Kidney epithelial cell (primary cell): ENCODE measurements at regions not wholly inside any gene's neighbourhood (a gene's known extent, or its start where the extent isn't known, plus 50 kb on each side); places are given as distances from the start of the nearest gene placed in this dataset.

ENCODE experiments used
- DNase-seq: peaks from one replicate; pipeline ENCODE4 v3.0.0-alpha.2; 2010; ENCODE audit warnings: low read depth
- H3K27me3 ChIP-seq: 2 replicates; pipeline ENCODE4 v1.6.0; 2011; ENCODE audit warnings: low read length; ENCODE audit not compliant: control insufficient read depth, insufficient read depth
- H3K36me3 ChIP-seq: 2 replicates; pipeline ENCODE4 v1.5.1; 2011; ENCODE audit warnings: low read length; ENCODE audit not compliant: control insufficient read depth, insufficient read depth
- H3K4me3 ChIP-seq: 2 replicates; pipeline ENCODE4 v1.5.1; 2011; ENCODE audit warnings: low read depth, mild to moderate bottlenecking, control low read depth, low read length
- TF ChIP-seq, protein P1 (sequence below): IDR thresholded peaks from 2 replicates; pipeline ENCODE4 v1.5.1; 2011; ENCODE audit warnings: mild to moderate bottlenecking, moderate library complexity, low read length, control low read depth, inconsistent platforms; ENCODE audit not compliant: insufficient read depth, poor library complexity, severe bottlenecking

GRCh38 chrX:110877326-110877725 is 81.7 kb upstream of the CHRDL1 start:
- Histone ChIP-seq H3K36me3 (no peaks in the 10 kb centered on the region), H3K4me3 (no peak overlapping the region), H3K27me3 (no peaks in the 10 kb centered on the region)
- TF ChIP-seq, protein P1, sequence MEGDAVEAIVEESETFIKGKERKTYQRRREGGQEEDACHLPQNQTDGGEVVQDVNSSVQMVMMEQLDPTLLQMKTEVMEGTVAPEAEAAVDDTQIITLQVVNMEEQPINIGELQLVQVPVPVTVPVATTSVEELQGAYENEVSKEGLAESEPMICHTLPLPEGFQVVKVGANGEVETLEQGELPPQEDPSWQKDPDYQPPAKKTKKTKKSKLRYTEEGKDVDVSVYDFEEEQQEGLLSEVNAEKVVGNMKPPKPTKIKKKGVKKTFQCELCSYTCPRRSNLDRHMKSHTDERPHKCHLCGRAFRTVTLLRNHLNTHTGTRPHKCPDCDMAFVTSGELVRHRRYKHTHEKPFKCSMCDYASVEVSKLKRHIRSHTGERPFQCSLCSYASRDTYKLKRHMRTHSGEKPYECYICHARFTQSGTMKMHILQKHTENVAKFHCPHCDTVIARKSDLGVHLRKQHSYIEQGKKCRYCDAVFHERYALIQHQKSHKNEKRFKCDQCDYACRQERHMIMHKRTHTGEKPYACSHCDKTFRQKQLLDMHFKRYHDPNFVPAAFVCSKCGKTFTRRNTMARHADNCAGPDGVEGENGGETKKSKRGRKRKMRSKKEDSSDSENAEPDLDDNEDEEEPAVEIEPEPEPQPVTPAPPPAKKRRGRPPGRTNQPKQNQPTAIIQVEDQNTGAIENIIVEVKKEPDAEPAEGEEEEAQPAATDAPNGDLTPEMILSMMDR = no peak
- no peak for DNase-seq

DNA sequence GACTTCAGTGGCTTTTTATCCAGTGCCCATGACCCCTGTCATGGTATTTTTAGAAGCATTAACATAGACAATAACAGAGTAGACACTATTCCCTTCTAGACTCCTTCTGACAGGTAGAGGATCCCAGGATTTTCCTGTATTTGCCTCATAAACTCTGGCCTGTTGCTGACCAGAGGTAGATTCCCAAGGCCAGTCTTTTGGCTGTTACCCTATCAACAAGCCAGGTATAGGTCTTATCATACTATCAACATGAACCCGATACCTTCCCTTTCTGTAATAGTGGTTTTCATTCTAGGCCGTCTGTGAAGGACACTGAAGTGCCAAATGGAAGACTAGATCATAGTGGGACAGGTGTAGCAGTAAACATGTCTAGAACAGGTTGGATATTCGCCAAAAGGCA is 76.2 kb upstream of the CHRDL1 start:
- TF ChIP-seq, protein P1 = no peak
- H3K36me3 ChIP-seq = no peaks in the 10 kb centered on the region
- no peak for DNase-seq
- no peaks in the 10 kb centered on the region for H3K27me3 ChIP-seq
- H3K4me3 ChIP-seq = no peak overlapping the region

DNA sequence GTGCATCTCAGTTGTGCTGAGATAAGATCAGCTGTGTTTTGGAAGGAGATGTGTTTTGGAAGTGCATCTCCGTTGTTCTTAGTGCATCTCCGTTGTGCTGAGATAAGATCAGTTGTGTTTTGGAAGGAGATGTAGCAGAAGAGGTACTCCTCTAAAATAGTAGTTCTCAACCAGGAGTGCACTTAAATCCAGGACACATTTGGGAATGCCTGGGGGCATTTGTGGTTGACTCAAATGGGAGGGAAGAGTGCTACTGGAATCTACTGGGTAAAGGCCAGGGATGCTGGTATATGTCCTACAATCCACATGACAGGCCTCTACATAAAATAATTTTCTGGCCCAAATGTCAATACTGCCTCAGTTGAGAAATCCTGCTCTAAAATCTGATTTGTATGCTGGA is 70.8 kb upstream of the CHRDL1 start:
- no peak for DNase-seq
- H3K36me3 ChIP-seq = no peaks in the 10 kb centered on the region
- H3K27me3 ChIP-seq = peaks cover 2% of the 10 kb centered on the region
- TF ChIP-seq, protein P1 = no peak
- no peak overlapping the region for H3K4me3 ChIP-seq

DNA sequence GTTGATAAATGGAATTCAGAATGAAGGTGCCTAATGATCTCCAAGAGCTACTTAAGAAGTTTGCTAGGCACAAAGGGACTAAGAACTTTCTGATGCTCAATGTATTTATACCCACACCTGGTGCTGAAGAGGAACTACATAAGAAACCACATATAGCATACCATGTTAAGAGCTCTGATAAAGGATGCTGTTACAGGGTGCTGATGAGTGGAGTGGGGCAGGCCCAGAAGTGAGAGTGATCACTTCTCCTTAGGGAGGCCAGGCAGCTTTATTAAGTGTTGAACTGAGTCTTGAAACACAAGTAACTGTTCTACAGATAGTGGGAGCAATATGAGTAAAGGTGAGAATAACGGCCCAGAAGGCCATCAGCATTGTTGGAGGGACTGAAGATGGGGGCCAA is 68.3 kb upstream of the CHRDL1 start:
- Histone ChIP-seq H3K27me3 (peaks cover 2% of the 10 kb centered on the region), H3K4me3 (no peak overlapping the region), H3K36me3 (no peaks in the 10 kb centered on the region)
- no peak for DNase-seq
- TF ChIP-seq, protein P1 = no peak

DNA sequence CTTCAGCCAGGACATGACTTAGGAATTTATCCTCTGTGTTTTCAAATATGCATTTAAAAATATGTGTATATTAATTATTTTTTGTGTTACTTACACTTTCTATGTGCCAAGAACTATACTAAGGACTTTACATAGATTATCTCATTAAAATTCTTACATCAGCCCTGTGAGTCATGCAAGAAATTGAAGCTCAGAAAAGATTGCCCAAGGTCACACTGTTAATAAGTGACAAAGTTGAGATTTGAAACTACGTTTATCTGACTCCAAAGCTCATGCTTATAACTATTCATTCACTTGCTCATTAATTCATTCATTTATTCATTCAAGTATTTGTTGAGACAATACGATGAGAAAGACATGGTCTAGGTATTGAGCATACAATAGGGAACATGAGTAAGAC is 62.9 kb upstream of the CHRDL1 start:
- no peak for DNase-seq
- TF ChIP-seq, protein P1 = no peak
- Histone ChIP-seq H3K27me3 (peaks cover 2% of the 10 kb centered on the region), H3K36me3 (no peaks in the 10 kb centered on the region), H3K4me3 (no peak overlapping the region)

DNA sequence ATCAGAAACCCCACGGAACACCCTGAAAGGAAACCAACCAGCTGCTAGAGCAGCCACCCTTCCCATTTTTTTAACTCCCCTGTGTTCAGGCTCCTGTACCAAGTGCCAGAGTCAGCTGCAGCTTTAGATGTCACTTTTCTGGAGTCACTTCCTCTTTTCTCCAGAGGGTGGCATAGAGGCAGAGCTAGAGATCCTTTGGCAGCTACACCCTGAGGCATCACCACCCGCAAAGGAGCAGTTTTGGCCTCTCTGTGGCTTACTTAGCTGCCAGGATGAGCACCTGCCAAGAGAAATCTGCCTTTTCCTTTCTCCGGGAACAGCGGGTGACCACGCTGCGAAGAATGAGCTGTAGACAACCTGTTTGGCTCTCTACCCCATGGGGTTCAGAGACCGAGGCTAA is 58.0 kb upstream of the CHRDL1 start:
- Histone ChIP-seq H3K36me3 (no peaks in the 10 kb centered on the region), H3K4me3 (no peak overlapping the region), H3K27me3 (peaks cover 2% of the 10 kb centered on the region)
- no peak for DNase-seq
- TF ChIP-seq, protein P1 = peak; percentile 40
